ENCODE measurements at regions not wholly inside any gene's neighbourhood (a gene's known extent, or its start where the extent isn't known, plus 50 kb on each side); places are given as distances from the start of the nearest gene placed in this dataset.
"Not testable (repeated sequence)": the region's sequence is repeated elsewhere in the genome, so short reads cannot be mapped to it uniquely, and the experiment has no call there.

DNA sequence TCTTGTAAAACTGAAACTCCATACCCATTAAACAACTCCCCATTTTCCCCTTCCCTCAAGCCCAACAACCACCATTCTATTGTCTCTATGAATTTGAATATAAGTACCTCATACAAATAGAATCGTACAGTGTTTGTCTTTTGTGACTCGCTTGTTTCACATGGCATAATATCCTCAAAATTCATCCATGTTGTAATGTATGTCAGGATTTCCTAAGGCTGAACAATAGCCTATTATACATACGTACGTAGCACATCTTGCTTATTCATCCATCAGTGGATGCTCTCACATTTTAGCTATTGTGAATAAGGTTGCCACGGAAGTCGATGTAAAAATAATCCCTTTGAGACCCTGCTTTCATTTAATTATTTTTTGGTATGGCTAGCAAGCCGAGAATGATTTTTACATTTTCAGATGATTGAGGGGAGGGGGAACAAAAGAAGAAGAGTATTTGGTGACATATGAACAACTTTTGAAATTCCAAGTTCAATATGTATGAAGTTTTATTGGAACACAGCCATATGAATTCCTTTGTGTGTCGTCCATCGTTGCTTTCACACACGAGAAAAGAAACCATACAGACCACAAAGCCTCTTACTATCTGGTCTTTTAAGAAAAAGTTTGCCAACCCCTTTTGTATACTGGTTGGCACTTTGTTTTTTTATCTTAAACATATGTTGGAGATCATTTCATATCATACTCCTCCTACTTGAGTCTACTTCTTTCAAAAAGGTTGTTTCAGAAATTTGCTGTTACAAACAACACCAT lies 371.2 kb downstream of the NPIPA8 start:
- no peak for DNase-seq
- 74 to 75% methylated on average over 10 of the region's 10 CpGs for WGBS, 2 donors (ENCODE audit: low coverage in 1 of 2)
- H3K4me3 ChIP-seq: no peak overlapping the region
- H3K4me1 ChIP-seq: no peaks in the 10 kb centered on the region
- TF ChIP-seq POLR2AphosphoS5 (IDR thresholded peaks at IDR 0.05) (no peak), POLR2A (IDR thresholded peaks at IDR 0.05) (no peak), EP300 (IDR thresholded peaks at IDR 0.05; ENCODE audit: low read depth) (no peak)
- TF ChIP-seq, protein P1, sequence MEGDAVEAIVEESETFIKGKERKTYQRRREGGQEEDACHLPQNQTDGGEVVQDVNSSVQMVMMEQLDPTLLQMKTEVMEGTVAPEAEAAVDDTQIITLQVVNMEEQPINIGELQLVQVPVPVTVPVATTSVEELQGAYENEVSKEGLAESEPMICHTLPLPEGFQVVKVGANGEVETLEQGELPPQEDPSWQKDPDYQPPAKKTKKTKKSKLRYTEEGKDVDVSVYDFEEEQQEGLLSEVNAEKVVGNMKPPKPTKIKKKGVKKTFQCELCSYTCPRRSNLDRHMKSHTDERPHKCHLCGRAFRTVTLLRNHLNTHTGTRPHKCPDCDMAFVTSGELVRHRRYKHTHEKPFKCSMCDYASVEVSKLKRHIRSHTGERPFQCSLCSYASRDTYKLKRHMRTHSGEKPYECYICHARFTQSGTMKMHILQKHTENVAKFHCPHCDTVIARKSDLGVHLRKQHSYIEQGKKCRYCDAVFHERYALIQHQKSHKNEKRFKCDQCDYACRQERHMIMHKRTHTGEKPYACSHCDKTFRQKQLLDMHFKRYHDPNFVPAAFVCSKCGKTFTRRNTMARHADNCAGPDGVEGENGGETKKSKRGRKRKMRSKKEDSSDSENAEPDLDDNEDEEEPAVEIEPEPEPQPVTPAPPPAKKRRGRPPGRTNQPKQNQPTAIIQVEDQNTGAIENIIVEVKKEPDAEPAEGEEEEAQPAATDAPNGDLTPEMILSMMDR (IDR thresholded peaks at IDR 0.05): no peak
- H3K9me3 ChIP-seq: peaks cover 0 to 3% of the 10 kb centered on the region in 2 donors
- H3K27ac ChIP-seq: no peak overlapping the region
- H3K27me3 ChIP-seq: no peaks in the 10 kb centered on the region
- H3K36me3 ChIP-seq: no peaks in the 10 kb centered on the region
- in situ Hi-C loops (cut with MboI; ENCODE audit: low pct_ligation_motif_present in 1 of 4, low pct_unique_long_range_greater_than_20kb in 1 of 4, low sequenced_read_pairs in 3 of 4) (no loop called here), intact Hi-C loops (cut with DNase I; ENCODE audit: low total_unique reads) (no loop called here)

DNA sequence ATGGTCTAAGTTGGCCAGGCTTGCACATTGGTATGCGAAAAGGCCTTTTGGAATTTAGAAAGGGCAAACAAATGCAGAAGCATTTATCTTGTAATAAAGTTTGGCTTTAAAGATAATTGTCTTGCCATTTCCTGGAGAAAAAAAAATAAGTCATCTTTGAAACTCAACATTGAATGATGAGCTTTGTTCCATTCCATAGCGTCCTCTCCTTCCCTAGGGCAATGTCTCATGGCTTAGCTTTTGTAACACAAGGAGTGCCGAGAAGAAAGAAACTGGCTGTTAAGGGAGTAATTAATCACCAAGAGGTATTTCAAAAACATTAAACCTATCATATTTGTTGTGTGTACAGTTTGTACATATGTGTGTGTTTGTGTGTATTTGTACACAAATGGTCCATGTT lies 372.3 kb downstream of the NPIPA8 start:
- DNase-seq: no peak
- H3K4me1 ChIP-seq: no peaks in the 10 kb centered on the region
- H3K4me3 ChIP-seq: no peak overlapping the region
- H3K27me3 ChIP-seq: no peaks in the 10 kb centered on the region
- no peaks in the 10 kb centered on the region for H3K36me3 ChIP-seq
- no peak overlapping the region for H3K27ac ChIP-seq
- H3K9me3 ChIP-seq: peaks cover 0 to 3% of the 10 kb centered on the region in 2 donors
- in situ Hi-C loops (cut with MboI; ENCODE audit: low pct_ligation_motif_present in 1 of 4, low pct_unique_long_range_greater_than_20kb in 1 of 4, low sequenced_read_pairs in 3 of 4): no loop called here
- WGBS, 2 donors (ENCODE audit: low coverage in 1 of 2): 70 to 74% methylated on average over 3 of the region's 3 CpGs
- no peak for TF ChIP-seq POLR2A (IDR thresholded peaks at IDR 0.05)
- TF ChIP-seq, protein P1 (IDR thresholded peaks at IDR 0.05): no peak
- no peak for TF ChIP-seq EP300 (IDR thresholded peaks at IDR 0.05; ENCODE audit: low read depth)
- no peak for TF ChIP-seq POLR2AphosphoS5 (IDR thresholded peaks at IDR 0.05)
- intact Hi-C loops (cut with DNase I; ENCODE audit: low total_unique reads): no loop called here

DNA sequence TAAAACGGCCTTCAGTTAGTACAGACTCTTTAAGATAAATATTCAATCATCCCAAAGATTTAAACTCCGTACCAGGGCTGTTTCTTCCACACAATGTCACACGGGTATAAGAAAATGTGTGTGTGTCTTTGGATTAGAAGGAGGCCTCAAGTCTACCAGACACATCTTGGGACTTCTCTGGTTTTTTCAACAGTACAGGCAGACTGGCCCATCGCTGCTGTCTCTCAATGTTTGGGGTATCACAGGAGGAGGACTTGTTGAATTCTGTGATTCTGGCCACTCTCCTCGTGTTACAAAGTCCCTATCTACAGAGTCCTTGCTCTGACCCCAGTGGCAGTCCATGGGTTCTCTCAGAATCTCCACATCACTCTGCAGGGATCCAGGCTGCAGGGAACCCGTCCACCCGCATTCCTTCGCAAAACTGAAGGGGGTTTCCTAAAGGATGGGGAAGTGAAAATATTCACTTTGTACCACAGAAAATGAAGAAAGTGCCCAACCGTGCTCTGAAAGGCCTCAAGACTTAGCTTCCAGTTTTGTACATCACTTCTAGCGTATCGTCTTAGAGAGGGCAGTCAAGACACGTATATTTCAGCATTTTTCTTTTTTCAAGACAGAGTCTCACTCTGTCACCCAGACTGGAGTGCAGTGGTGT lies 373.2 kb downstream of the NPIPA8 start:
- intact Hi-C loops (cut with DNase I; ENCODE audit: low total_unique reads): no loop called here
- H3K9me3 ChIP-seq: peaks cover 0 to 3% of the 10 kb centered on the region in 2 donors
- in situ Hi-C loops (cut with MboI; ENCODE audit: low pct_ligation_motif_present in 1 of 4, low pct_unique_long_range_greater_than_20kb in 1 of 4, low sequenced_read_pairs in 3 of 4): no loop called here
- WGBS, 2 donors (ENCODE audit: low coverage in 1 of 2): 72 to 100% methylated on average over 1 to 12 of the region's 12 CpGs
- H3K4me1 ChIP-seq: no peaks in the 10 kb centered on the region
- H3K27ac ChIP-seq: no peak overlapping the region
- H3K27me3 ChIP-seq: no peaks in the 10 kb centered on the region
- H3K4me3 ChIP-seq: no peak overlapping the region
- TF ChIP-seq POLR2AphosphoS5 (IDR thresholded peaks at IDR 0.05) (no peak), EP300 (IDR thresholded peaks at IDR 0.05; ENCODE audit: low read depth) (no peak), POLR2A (IDR thresholded peaks at IDR 0.05) (no peak)
- TF ChIP-seq, protein P1 (IDR thresholded peaks at IDR 0.05): no peak
- no peaks in the 10 kb centered on the region for H3K36me3 ChIP-seq
- DNase-seq: no peak

DNA sequence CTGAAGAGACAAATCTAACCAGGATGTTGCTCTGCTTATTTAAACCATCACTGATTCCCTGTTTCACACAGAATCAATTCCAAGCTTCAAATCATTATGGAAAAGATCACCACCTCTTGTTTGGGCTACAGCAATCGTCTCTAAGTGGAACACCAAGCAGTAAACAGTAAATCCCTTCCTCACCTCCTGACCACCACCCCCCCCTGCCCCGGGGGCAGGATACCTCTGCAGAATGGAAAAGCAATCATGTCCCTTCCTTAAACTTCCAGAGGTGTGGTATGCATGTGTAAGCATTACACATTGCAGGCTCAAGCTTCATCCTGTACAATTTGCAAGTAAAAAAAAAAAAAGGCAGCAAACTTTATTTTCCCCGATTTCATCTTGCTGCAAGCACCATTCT lies 373.8 kb downstream of the NPIPA8 start:
- H3K4me3 ChIP-seq: no peak overlapping the region
- intact Hi-C loops (cut with DNase I; ENCODE audit: low total_unique reads) (no loop called here), in situ Hi-C loops (cut with MboI; ENCODE audit: low pct_ligation_motif_present in 1 of 4, low pct_unique_long_range_greater_than_20kb in 1 of 4, low sequenced_read_pairs in 3 of 4) (no loop called here)
- peaks cover 0 to 3% of the 10 kb centered on the region in 2 donors for H3K9me3 ChIP-seq
- H3K4me1 ChIP-seq: no peaks in the 10 kb centered on the region
- H3K36me3 ChIP-seq: no peaks in the 10 kb centered on the region
- no peak overlapping the region for H3K27ac ChIP-seq
- 80 to 100% methylated on average over 1 to 3 of the region's 3 CpGs for WGBS, 2 donors (ENCODE audit: low coverage in 1 of 2)
- no peak for DNase-seq
- TF ChIP-seq POLR2AphosphoS5 (IDR thresholded peaks at IDR 0.05) (no peak), EP300 (IDR thresholded peaks at IDR 0.05; ENCODE audit: low read depth) (no peak), POLR2A (IDR thresholded peaks at IDR 0.05) (no peak)
- TF ChIP-seq, protein P1 (IDR thresholded peaks at IDR 0.05): no peak
- H3K27me3 ChIP-seq: no peaks in the 10 kb centered on the region

DNA sequence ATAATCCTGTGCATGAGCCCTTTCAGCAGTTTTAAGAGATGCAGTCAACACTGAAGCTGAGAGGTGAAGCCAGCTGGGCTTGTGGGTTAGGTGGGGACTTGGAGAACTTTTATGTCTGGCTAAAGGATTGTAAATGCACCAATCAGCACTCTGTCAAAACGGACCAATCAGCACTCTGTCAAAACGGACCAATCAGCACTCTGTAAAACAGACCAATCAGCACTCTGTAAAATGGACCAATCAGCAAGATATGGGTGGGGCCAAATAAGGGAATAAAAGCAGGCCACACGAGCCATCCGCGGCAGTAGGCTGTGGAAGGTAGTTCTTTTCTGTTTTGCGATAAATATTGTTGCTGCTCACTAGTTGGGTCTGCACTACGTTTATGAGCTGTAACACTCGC lies 374.7 kb downstream of the NPIPA8 start:
- H3K27ac ChIP-seq; in situ Hi-C loops (cut with MboI; ENCODE audit: low pct_ligation_motif_present in 1 of 4, low pct_unique_long_range_greater_than_20kb in 1 of 4, low sequenced_read_pairs in 3 of 4); intact Hi-C loops (cut with DNase I; ENCODE audit: low total_unique reads); H3K9me3 ChIP-seq; H3K4me3 ChIP-seq; H3K36me3 ChIP-seq; H3K27me3 ChIP-seq; H3K4me1 ChIP-seq; DNase-seq: not testable (repeated sequence)
- 66 to 83% methylated on average over 6 to 8 of the region's 8 CpGs for WGBS, 2 donors (ENCODE audit: low coverage in 1 of 2)
